ENCODE measurements at regions not wholly inside any gene's neighbourhood (a gene's known extent, or its start where the extent isn't known, plus 50 kb on each side); places are given as distances from the start of the nearest gene placed in this dataset.

DNA sequence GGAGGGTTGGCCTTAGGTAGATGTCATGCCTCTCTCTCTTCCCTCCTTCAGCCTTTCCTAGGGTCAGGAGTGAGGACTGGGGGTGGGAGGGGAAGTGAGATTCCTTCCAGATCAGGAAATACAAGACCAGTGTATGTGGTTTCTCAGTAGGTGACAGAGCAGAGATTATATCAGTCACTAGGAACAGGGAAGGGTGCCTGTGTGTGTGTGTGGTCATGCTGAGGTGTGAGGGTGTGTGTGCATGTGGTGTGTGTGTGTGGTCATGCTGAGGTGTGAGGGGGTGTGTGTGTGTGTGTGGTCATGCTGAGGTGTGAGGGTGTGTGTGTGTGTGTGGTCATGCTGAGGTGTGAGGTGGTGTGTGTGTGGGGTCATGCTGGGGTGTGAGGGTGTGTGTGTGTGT is 259.8 kb downstream of the LOXHD1 start (continued):
- TF ChIP-seq, protein P1, sequence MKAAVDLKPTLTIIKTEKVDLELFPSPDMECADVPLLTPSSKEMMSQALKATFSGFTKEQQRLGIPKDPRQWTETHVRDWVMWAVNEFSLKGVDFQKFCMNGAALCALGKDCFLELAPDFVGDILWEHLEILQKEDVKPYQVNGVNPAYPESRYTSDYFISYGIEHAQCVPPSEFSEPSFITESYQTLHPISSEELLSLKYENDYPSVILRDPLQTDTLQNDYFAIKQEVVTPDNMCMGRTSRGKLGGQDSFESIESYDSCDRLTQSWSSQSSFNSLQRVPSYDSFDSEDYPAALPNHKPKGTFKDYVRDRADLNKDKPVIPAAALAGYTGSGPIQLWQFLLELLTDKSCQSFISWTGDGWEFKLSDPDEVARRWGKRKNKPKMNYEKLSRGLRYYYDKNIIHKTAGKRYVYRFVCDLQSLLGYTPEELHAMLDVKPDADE (conservative IDR thresholded peaks at IDR 0.05; ENCODE audit: control insufficient read depth, low read depth, low read length), result no peak
- TF ChIP-seq GTF2F1 (IDR thresholded peaks at IDR 0.05; ENCODE audit: low read depth, low read length) (no peak), NFRKB (IDR thresholded peaks at IDR 0.05; ENCODE audit: low read depth) (no peak), PRMT5 (CRISPR knock-in tag; IDR thresholded peaks at IDR 0.05) (no peak), SMARCA4 (IDR thresholded peaks at IDR 0.05) (peak; percentile 13; the same call in 1 of the 2 replicates), CREM (IDR thresholded peaks at IDR 0.05; ENCODE audit: low read depth) (0 out of 2 replicates have a peak, but pooled peaks have one; percentile 10), KDM1A (IDR thresholded peaks at IDR 0.05) (no peak), PHF20 (IDR thresholded peaks at IDR 0.05; ENCODE audit: partially characterized antibody) (no peak), CREB1 (IDR thresholded peaks at IDR 0.05) (no peak), CREB1 (CRISPR knock-in tag; IDR thresholded peaks at IDR 0.05) (no peak), HCFC1 (IDR thresholded peaks at IDR 0.05; ENCODE audit: low read depth, low read length) (no peak), JUND (IDR thresholded peaks at IDR 0.05; ENCODE audit: borderline replicate concordance, low read depth, low read length) (no peak), JUND (tag; IDR thresholded peaks at IDR 0.05; ENCODE audit: borderline replicate concordance, low read depth, low read length) (peak; percentile 44; the same call in 1 of the 3 replicates), NCOA2 (IDR thresholded peaks at IDR 0.05; ENCODE audit: partially characterized antibody in 2 of 2) (no peak), MCM2 (IDR thresholded peaks at IDR 0.05; ENCODE audit: low read depth) (no peak), PHB2 (IDR thresholded peaks at IDR 0.05; ENCODE audit: low read depth) (no peak), SPI1 (IDR thresholded peaks at IDR 0.05; ENCODE audit: borderline replicate concordance, low read depth, low read length) (peak; percentile 43; the same call in 1 of the 2 replicates), PHF8 (IDR thresholded peaks at IDR 0.05; ENCODE audit: borderline replicate concordance, low read length) (no peak)
- TF ChIP-seq, protein P2, sequence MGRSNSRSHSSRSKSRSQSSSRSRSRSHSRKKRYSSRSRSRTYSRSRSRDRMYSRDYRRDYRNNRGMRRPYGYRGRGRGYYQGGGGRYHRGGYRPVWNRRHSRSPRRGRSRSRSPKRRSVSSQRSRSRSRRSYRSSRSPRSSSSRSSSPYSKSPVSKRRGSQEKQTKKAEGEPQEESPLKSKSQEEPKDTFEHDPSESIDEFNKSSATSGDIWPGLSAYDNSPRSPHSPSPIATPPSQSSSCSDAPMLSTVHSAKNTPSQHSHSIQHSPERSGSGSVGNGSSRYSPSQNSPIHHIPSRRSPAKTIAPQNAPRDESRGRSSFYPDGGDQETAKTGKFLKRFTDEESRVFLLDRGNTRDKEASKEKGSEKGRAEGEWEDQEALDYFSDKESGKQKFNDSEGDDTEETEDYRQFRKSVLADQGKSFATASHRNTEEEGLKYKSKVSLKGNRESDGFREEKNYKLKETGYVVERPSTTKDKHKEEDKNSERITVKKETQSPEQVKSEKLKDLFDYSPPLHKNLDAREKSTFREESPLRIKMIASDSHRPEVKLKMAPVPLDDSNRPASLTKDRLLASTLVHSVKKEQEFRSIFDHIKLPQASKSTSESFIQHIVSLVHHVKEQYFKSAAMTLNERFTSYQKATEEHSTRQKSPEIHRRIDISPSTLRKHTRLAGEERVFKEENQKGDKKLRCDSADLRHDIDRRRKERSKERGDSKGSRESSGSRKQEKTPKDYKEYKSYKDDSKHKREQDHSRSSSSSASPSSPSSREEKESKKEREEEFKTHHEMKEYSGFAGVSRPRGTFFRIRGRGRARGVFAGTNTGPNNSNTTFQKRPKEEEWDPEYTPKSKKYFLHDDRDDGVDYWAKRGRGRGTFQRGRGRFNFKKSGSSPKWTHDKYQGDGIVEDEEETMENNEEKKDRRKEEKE (IDR thresholded peaks at IDR 0.05; ENCODE audit: borderline replicate concordance in 1 of 2, control insufficient read depth in 1 of 2, low read depth in 2 of 2, low read length in 1 of 2), result no peak
- TF ChIP-seq, protein P3, sequence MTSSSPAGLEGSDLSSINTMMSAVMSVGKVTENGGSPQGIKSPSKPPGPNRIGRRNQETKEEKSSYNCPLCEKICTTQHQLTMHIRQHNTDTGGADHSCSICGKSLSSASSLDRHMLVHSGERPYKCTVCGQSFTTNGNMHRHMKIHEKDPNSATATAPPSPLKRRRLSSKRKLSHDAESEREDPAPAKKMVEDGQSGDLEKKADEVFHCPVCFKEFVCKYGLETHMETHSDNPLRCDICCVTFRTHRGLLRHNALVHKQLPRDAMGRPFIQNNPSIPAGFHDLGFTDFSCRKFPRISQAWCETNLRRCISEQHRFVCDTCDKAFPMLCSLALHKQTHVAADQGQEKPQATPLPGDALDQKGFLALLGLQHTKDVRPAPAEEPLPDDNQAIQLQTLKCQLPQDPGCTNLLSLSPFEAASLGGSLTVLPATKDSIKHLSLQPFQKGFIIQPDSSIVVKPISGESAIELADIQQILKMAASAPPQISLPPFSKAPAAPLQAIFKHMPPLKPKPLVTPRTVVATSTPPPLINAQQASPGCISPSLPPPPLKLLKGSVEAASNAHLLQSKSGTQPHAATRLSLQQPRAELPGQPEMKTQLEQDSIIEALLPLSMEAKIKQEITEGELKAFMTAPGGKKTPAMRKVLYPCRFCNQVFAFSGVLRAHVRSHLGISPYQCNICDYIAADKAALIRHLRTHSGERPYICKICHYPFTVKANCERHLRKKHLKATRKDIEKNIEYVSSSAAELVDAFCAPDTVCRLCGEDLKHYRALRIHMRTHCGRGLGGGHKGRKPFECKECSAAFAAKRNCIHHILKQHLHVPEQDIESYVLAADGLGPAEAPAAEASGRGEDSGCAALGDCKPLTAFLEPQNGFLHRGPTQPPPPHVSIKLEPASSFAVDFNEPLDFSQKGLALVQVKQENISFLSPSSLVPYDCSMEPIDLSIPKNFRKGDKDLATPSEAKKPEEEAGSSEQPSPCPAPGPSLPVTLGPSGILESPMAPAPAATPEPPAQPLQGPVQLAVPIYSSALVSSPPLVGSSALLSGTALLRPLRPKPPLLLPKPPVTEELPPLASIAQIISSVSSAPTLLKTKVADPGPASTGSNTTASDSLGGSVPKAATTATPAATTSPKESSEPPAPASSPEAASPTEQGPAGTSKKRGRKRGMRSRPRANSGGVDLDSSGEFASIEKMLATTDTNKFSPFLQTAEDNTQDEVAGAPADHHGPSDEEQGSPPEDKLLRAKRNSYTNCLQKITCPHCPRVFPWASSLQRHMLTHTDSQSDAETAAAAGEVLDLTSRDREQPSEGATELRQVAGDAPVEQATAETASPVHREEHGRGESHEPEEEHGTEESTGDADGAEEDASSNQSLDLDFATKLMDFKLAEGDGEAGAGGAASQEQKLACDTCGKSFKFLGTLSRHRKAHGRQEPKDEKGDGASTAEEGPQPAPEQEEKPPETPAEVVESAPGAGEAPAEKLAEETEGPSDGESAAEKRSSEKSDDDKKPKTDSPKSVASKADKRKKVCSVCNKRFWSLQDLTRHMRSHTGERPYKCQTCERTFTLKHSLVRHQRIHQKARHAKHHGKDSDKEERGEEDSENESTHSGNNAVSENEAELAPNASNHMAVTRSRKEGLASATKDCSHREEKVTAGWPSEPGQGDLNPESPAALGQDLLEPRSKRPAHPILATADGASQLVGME (CRISPR knock-in tag; IDR thresholded peaks at IDR 0.05), result no peak
